T-helper 2 cell (primary cell): ENCODE measurements at regions not wholly inside any gene's neighbourhood (a gene's known extent, or its start where the extent isn't known, plus 50 kb on each side); places are given as distances from the start of the nearest gene placed in this dataset.
A peak's percentile ranks its signal among the peaks of the same experiment; 100 is the strongest.

ENCODE experiments used
- DNase-seq, 5 experiments: peaks; one replicate each; pipeline versions ENCODE4 v3.0.0 to v3.0.0-alpha.2; 2012 to 2022

- DNase-seq = peak in 1 of 5 experiments; percentile 3
Observed at GRCh38 chr9:99555792-99556191, 265.9 kb upstream of the NR4A3 start.

DNA sequence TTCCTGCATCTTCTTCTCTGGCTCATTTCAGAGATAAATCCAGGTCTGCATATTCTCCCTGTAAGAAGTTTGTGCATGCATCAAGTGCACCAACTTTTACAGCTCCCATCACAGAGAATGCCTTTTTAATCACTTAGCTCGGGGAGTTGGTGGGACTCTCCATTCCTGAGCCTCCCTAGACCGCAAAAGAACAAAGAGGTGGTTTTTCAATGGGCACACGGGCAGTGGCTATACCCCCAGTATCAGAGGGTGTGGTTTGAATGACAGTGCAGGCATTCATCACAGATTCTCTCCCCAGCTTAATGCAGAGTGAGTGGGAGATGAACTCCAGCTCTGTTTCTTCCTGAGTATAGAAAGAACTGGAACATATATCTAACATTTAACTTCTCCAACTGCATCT, 264.7 kb upstream of the NR4A3 start:
- no peak for DNase-seq

DNA sequence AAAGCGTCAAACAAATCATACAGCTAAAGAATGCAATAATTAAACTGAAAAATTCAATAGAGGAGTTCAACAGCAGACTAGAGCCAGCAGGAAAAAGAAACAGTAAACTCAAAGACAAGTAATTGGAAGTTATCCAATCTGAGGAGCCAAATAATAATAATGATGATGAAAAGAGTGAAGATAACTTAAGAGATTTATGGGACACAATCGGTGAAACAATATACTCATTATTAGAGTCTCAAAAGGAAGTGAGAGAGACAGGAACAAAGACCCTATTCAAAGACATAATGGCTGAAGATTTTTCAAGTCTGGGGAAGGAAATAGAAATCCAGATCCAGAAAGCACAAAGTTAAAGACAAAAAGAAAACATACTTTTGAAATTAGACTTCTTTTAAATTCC, 263.9 kb upstream of the NR4A3 start:
- no peak for DNase-seq

DNA sequence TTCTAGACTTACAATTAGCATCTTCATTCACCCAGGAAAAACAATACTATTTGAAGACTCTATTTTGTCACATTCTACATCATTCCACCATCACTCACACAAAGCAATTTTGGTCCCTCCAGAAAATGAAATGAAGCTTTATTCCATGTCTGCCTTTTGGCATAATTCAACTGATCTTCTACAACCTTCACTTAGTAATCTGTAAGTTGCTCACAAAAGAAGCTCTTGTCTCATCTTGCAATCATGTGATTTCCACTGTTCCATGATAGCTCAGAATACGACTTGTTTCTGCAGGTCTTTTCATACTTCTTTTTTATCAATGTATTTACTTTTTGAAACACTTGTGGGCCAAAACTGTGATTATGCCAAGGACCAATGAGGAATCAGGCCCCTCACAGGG, 261.9 kb upstream of the NR4A3 start:
- DNase-seq = no peak

DNA sequence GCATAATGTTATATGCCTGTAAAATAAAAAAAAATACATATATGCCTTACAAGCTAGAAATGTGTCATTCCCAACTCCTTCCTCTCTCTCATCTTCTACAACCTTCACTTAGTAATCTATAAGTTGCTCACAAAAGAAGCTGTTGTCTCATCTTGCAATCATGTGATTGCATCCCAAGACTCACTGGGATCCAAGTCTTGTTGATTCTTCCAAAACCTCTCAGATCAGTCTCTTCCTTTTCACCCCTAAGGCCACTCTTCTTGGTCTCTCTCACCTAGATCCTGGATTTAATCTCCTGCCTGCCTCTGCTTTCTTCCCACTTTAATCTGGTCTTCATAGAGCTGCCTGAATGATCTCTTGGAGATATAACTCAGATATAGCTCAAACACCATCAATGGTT, 261.1 kb upstream of the NR4A3 start:
- no peak for DNase-seq

- no peak for DNase-seq
Observed at GRCh38 chr9:99561509-99561917, 260.2 kb upstream of the NR4A3 start.

GRCh38 chr9:99561961-99562565, 259.6 kb upstream of the NR4A3 start:
- no peak for DNase-seq

DNA sequence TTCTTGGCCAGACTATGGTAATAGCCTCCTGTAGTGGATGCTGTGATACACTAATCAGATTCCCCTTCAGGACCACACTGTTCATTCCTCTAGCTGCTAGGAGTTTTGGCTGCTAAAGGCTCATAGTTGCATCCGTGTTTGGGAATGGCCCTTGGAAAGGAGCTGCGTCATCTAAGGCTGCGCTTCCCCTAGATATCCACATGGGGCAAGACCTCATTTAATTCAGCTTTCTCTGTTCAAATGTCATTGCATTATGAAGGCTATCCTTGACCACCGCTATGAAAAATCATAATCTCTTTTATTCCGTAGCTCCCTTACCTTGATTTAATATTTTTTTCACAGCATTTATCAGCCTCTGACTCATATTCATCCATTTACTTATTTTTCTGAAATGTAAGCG, 258.3 kb upstream of the NR4A3 start:
- no peak for DNase-seq

- no peak for DNase-seq
Observed at GRCh38 chr9:99565203-99565602, 256.5 kb upstream of the NR4A3 start.

DNA sequence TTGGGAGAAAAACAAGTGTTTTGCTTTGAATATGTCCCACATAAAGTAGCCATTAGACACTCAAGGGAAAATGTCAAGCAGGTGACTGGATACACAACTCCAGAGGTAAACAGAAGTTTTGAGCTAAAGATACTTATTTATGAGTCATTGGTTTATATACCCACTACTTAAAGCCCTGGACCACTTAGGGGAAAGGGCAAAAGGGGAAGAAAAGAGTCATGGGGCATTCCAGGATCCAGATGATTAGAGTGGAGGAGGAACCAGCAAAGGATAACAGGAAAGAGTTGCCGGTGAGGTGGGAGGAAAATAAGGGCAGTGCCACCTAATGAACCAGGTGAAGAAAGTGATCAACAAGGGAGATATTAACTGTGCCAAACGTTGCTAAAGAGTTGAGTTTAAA, 254.2 kb upstream of the NR4A3 start:
- DNase-seq = no peak

DNA sequence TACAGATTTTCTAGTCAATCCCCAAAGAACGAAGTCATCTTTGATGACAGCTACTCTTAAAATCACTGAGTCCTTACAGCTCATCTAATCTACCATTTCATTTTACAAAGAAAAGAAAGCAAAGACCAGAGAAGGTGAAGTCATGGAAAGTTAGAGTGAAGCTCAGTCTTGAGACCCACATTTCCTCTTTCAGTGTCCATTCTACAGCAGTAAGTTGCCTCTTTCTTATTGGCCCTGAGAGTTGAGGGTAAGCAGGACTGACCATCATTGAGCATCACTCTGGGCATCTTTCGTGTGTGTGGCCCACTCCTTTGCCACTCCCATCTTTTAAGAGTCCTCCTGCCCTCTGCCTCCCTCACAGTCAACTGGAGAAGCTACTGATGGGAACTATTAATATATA, 251.8 kb upstream of the NR4A3 start:
- no peak for DNase-seq

GRCh38 chr9:99572567-99572966, 249.1 kb upstream of the NR4A3 start:
- no peak for DNase-seq

DNA sequence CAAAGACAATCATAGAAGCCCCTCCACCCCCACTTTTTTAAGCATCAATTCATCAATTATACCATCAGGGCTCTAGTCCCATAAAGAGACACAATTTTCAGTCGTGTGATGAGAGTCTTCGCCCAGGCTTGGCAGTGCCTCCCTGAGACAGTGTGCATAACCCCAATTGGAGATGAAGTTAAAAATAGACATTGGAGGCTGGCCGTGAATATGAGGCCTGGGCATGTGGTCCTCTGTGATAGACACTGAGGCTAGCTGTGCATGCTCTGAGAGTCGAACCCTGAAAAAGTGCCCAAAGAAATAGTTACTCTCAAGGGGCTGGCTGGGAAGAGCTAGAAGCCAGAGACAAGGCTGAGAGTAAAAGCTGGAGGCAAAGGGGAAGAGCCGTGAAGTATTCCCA, 248.6 kb upstream of the NR4A3 start:
- DNase-seq = no peak

- DNase-seq = no peak
Observed at GRCh38 chr9:99573886-99574285, 247.8 kb upstream of the NR4A3 start.

DNA sequence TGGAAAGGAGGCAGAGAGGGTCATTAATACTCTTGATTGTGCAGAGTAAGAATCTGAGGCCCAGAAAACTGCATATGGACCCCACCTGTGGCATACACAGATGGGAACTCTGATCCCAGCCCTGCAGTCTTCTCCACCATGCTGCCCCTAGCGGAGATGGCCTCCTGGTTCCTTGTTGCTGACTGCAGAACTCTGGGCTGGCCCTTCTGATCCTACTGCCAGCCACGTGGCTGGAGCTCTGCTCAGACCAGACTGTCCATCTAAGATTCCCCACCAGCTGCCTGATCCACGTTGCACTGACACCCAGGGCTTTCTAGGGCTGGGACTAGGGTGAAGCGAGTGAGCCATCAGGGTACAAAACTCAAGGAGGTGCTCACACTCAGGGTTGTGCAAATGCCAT, 245.7 kb upstream of the NR4A3 start:
- no peak for DNase-seq

DNA sequence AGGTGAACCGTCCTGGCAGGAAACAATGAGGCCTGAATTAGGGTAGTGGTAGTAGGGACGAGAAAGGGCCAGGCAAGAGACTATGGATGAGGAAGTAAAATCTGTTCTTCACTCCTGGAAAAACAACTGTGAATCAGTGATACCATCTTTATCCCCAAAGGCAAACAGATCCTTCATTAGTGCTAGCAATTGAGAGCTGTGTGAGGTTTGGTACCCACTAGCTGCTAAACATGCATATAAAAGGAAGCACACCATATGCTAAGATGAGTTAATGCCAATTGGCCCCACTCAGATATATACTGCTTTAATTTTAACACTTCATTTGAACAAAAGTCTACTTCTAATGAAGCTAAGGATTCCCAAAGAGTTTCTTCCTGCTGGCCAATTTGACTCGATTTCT, 244.8 kb upstream of the NR4A3 start:
- DNase-seq = no peak

DNA sequence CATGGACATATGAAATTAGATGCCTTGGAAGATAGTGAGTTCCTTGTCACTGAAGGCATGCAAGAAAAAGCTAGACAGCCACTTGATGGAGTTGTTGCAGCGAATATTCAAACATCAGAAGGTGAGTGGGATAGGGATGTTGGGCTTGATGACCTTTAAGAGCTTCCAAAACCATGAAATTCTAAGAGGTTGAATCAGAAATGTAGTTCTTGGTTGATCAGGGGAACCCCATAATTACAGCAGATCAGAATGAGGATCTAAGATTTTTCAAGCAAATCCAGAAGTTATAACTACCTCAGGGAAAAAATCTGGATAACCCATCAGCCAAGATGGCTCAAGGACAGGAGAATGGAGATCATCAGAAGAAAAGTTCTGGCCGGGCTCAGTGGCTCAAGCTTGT, 244.3 kb upstream of the NR4A3 start:
- no peak for DNase-seq

DNA sequence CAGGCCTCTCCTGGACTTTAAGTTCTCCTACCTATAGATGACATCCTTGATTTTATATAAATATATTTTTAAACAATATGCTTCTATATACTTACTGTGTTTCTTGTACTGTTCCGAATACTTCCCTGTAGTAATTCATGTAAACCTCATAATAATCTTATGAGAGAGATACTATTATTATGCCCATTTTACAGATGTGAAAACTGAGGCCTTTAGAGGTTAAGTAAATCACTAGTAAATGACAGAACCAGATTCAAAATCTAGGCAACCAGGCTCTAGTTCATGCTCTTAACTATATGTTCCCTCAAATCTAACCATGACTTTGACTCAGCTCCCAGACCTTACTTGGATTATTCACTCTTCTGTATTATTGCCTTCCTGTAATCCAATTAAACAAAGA, 243.0 kb upstream of the NR4A3 start:
- DNase-seq = no peak

GRCh38 chr9:99579964-99580363, 241.7 kb upstream of the NR4A3 start:
- no peak for DNase-seq

DNA sequence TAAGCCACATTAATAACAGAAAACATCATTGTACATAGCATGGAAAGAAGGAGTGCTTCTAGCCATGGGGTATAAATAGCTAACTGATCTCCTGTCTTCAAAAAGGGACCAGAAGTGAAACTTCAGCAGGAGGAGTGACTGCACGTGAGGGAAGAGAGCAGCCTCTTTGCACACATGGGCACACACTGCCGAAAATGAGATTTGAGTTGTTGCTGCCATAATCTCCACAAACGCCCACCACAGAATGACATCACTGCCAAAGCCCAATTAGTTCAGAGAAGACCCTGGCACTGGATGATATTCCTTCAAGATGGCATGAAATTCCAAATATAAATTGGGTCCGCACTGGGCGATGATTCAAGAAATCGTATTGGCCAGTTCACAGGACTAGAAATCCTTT, 238.9 kb upstream of the NR4A3 start:
- DNase-seq = no peak

DNA sequence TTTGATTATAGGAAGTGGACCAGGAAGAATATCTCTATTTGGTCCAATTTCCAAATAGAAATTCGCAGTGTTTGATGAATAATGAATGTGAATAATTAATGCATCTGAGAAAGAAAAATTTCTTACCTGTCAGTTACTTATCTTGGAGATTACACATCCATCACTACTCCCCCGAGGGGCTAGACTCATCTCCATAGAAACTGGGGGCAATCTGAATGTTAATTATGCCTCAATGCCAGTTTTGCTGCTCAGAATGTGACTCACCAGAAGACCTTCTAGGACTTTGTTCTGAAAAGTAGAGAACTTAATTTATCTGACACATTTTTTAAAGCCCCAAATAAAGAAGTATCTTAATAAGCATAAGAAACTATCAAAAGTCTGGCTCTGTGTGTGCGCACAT, 233.4 kb upstream of the NR4A3 start:
- no peak for DNase-seq

DNA sequence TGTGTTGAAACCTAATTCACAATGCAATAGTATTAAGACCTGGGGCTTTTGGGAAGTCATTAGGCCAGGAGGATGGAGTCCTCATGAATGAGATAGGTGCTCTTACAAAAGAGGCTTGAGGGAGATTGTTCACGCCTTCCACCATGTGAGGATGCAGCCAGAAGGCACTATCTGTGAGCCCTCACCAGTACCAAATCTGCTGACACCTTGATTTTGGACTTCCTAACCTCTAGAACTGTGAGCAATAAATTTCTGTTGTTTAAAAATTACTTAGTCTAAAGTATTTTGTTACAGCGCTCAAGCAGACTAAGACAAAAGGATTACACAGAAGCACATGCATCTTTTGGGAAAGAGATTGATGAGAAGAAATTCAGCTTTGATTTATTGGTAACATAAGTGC, 232.9 kb upstream of the NR4A3 start:
- DNase-seq = no peak

DNA sequence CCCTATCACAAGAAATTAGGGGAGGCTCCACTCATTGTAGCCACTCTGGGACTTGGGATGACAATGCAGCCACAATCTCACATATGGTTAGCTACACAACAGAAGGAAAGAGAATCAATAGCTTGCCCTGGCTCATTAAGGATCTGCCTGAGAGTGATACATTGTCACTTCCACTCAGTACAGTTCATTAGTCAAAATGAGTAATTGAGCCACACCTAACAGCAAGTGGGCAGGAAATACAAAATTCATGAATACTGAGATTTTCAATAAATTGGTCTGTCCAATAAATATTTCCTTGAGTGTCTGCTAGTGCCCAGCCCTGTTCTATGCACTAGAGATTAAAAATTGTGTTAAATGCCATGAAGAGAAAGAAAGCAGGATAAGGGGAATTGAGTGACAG, 231.3 kb upstream of the NR4A3 start:
- DNase-seq = no peak

DNA sequence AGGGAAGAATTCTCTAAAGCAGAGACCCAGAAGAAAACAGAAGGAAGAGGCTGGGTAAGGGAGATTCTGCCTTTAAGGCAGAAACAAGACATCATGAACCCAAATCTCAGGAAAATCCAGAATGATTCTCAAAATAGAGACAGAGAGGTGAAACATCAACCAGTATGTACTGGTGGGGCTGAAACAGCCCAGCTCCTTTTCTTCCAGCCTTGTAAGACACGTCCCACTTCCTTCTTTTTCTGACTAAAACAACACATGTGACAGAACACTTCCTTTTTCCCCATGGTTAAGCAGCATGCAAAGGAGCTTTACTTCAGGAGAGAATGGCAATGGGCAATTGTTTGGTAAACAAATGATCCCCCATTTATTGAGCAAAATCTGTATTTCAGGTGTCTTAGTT, 230.8 kb upstream of the NR4A3 start:
- DNase-seq = no peak

DNA sequence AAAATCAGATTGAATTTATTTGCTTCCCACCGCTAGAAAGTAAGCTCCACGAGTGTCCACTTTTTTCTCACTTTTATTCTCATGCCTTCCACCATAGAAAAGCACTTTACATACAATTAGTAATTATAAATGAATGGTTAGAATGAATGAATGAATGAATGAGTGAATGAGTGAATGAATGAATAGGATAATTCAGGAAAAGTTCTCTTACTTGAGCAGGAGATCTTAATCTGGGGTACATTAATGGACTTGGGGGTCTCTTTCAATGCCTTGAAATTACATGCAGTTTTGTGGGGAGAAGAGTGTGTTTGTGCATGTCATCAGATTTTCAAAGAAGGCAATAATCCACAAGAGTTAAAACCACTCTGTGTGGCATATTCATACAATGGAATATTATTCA, 229.9 kb upstream of the NR4A3 start:
- DNase-seq = no peak
